Stomach (tissue), 4 donors: ENCODE measurements at regions not wholly inside any gene's neighbourhood (a gene's known extent, or its start where the extent isn't known, plus 50 kb on each side); places are given as distances from the start of the nearest gene placed in this dataset.

Experiments
- POLR2A ChIP-seq, 4 donors: fragments of 450-650 bp; IDR thresholded peaks; one replicate each; pipeline ENCODE4 v1.6.1; 2016; ENCODE audit warnings: antibody characterized with exemption in 4 of 4, control low read depth in 2 of 4, mild to moderate bottlenecking in 1 of 4, moderate library complexity in 1 of 4
- POLR2AphosphoS5 ChIP-seq, 3 donors: sonication (generic); formaldehyde crosslinking; IDR thresholded peaks; one replicate each; pipeline ENCODE4 v1.6.1; 2016; ENCODE audit warnings: antibody characterized with exemption in 3 of 3
- TF ChIP-seq, protein P1 (sequence below), 7 experiments: fragments of 450-650 bp in 4 of 7; fragments of 200-600 bp in 3 of 7; sonication (generic) in 3 of 7; IDR thresholded peaks; one replicate each; pipeline ENCODE4 v1.5.1; 2016 to 2019; ENCODE audit warnings: antibody characterized with exemption in 7 of 7, control low read depth in 2 of 7, mild to moderate bottlenecking in 1 of 7

DNA sequence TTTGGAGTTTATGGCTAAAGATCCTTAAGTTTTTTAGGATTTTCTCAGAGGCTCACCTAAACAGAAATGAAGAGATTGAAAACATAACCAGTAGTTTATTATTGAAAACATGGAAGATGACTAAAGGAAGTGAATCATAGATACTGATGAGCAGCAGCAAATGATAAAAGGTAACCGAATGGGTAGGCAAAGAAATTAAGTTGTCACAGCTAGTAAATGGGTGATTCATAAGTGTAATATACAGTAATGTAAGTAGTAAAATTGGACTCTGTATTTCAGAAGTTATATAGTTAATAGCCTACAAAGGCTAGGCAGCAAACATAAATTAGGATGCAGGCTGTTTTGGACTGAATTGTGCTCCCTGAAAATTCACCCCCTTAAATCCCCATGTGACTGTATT is 59.0 kb upstream of the ADGRA3 start:
- TF ChIP-seq, protein P1, sequence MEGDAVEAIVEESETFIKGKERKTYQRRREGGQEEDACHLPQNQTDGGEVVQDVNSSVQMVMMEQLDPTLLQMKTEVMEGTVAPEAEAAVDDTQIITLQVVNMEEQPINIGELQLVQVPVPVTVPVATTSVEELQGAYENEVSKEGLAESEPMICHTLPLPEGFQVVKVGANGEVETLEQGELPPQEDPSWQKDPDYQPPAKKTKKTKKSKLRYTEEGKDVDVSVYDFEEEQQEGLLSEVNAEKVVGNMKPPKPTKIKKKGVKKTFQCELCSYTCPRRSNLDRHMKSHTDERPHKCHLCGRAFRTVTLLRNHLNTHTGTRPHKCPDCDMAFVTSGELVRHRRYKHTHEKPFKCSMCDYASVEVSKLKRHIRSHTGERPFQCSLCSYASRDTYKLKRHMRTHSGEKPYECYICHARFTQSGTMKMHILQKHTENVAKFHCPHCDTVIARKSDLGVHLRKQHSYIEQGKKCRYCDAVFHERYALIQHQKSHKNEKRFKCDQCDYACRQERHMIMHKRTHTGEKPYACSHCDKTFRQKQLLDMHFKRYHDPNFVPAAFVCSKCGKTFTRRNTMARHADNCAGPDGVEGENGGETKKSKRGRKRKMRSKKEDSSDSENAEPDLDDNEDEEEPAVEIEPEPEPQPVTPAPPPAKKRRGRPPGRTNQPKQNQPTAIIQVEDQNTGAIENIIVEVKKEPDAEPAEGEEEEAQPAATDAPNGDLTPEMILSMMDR (IDR thresholded peaks at IDR 0.05), result no peak
- TF ChIP-seq POLR2A (IDR thresholded peaks at IDR 0.05) (no peak), POLR2AphosphoS5 (IDR thresholded peaks at IDR 0.05) (no peak)
